Lung (tissue), 11 donors: ENCODE measurements at regions not wholly inside any gene's neighbourhood (a gene's known extent, or its start where the extent isn't known, plus 50 kb on each side); places are given as distances from the start of the nearest gene placed in this dataset.

Source experiments
- ATAC-seq: fragments of 200-7000 bp; cut with Tn5 transposase; one replicate; pipeline ENCODE4 v1.9.1; 2020; ENCODE audit warnings: moderate number of reproducible peaks; ENCODE audit not compliant: insufficient read depth, low FRiP score
- DNase-seq, 3 donors: peaks; one replicate each; pipeline ENCODE4 v3.0.0-alpha.2; 2013 to 2017
- H3K27ac ChIP-seq, 2 donors: one replicate each; pipeline ENCODE4 v1.5.1; 2013; ENCODE audit warnings: mild to moderate bottlenecking in 2 of 2, moderate library complexity in 2 of 2, control low read depth in 1 of 2, inconsistent platforms in 1 of 2, low read depth in 1 of 2, low read length in 1 of 2
- H3K27me3 ChIP-seq, 3 donors: one replicate each; pipeline ENCODE4 v1.5.1; 2013; ENCODE audit warnings: low read length in 2 of 3; ENCODE audit not compliant: control insufficient read depth in 3 of 3, insufficient read depth in 3 of 3
- H3K36me3 ChIP-seq, 4 donors: one replicate each; pipeline ENCODE4 v1.5.1; 2013; ENCODE audit warnings: low read length in 4 of 4, mild to moderate bottlenecking in 1 of 4, moderate library complexity in 1 of 4; ENCODE audit not compliant: control insufficient read depth in 4 of 4, insufficient read depth in 4 of 4
- H3K4me1 ChIP-seq, 5 donors: one replicate each; pipeline ENCODE4 v1.5.1; 2013; ENCODE audit warnings: low read length in 5 of 5, mild to moderate bottlenecking in 2 of 5, moderate library complexity in 1 of 5; ENCODE audit not compliant: control insufficient read depth in 5 of 5, insufficient read depth in 5 of 5
- H3K4me3 ChIP-seq: one replicate; pipeline ENCODE4 v1.5.1; 2013; ENCODE audit warnings: mild to moderate bottlenecking, control low read depth, moderate library complexity
- H3K9ac ChIP-seq, 2 donors: one replicate each; pipeline ENCODE4 v1.5.1; 2013; ENCODE audit warnings: low read length in 2 of 2, control low read depth in 1 of 2; ENCODE audit not compliant: insufficient read depth in 1 of 2
- H3K9me3 ChIP-seq, 4 donors: one replicate each; pipeline ENCODE4 v1.5.1; 2013; ENCODE audit warnings: low read length in 3 of 4, mild to moderate bottlenecking in 1 of 4, moderate library complexity in 1 of 4; ENCODE audit not compliant: control insufficient read depth in 4 of 4, insufficient read depth in 3 of 4
- WGBS, 2 donors: extraction: QIAGEN DNeasy Blood & Tissue Kit; methylation state at CpG; one replicate each; pipeline ENCODE4 v1.1.7; 2013; 5-methylcytosine and 5-hydroxymethylcytosine counted together
- TF ChIP-seq, protein P1 (sequence below): IDR thresholded peaks from 2 replicates; pipeline ENCODE4 v1.5.1; 2012; ENCODE audit warnings: mild to moderate bottlenecking; ENCODE audit errors: control extremely low read depth, extremely low read depth
- donor health status: control.
- donor health status: control.
- donor health status: Bipolar disorder and iron deficiency.
- donor health status: healthy.
- donor health status: DM: yes; HTN: yes; CAD: no.

DNA sequence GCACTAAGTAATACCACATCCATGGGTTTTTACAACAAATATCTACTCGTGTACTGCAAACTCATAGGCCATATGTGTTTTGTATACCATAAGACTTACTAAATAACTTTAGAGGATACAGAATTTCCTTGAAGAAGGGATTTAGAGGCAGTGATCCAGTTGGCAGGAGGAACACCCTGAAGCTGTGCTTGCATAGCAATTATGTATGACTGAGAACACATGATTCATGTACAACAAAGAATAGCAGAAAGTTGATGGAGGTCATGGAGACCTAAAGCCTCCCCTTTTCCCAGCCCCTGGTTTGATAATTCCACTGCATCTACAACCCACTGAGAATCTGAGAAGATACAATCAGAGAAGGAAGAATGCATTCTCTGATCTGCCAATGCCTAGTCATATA, 83.8 kb upstream of the PMFBP1 start:
- H3K9me3 ChIP-seq = no peaks in the 10 kb centered on the region
- no peak overlapping the region for H3K9ac ChIP-seq
- no peak overlapping the region for H3K27ac ChIP-seq
- TF ChIP-seq, protein P1, sequence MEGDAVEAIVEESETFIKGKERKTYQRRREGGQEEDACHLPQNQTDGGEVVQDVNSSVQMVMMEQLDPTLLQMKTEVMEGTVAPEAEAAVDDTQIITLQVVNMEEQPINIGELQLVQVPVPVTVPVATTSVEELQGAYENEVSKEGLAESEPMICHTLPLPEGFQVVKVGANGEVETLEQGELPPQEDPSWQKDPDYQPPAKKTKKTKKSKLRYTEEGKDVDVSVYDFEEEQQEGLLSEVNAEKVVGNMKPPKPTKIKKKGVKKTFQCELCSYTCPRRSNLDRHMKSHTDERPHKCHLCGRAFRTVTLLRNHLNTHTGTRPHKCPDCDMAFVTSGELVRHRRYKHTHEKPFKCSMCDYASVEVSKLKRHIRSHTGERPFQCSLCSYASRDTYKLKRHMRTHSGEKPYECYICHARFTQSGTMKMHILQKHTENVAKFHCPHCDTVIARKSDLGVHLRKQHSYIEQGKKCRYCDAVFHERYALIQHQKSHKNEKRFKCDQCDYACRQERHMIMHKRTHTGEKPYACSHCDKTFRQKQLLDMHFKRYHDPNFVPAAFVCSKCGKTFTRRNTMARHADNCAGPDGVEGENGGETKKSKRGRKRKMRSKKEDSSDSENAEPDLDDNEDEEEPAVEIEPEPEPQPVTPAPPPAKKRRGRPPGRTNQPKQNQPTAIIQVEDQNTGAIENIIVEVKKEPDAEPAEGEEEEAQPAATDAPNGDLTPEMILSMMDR = no peak
- WGBS, 2 donors = 91 to 95% methylated on average over 1 of the region's 1 CpG
- DNase-seq = no peak
- ATAC-seq = no peak
- H3K27me3 ChIP-seq = no peaks in the 10 kb centered on the region
- no peak overlapping the region for H3K4me3 ChIP-seq
- no peaks in the 10 kb centered on the region for H3K4me1 ChIP-seq
- H3K36me3 ChIP-seq = no peaks in the 10 kb centered on the region

DNA sequence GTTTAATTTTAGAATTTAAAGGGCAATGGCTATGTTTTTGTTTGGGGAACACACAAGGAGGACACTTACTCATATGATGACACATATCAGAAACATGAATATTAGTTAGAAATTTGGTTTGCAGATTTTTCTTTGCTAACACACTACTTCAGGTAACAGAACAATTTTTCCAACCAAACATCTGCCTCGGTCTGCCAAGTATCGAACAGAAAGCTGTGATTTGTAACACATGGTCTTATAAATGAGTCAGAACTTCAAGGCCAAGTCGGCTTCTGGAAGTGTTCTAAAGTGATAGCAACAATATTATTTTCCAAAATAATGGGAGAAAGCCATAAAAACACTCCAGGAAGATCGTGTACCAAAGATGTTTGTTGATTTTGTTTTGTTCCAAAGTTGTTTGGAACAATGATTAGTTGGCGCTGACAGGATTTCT, 75.9 kb upstream of the PMFBP1 start:
- H3K4me3 ChIP-seq = no peak overlapping the region
- no peak for ATAC-seq
- no peak for DNase-seq
- TF ChIP-seq, protein P1 = no peak
- no peaks in the 10 kb centered on the region for H3K27me3 ChIP-seq
- no peaks in the 10 kb centered on the region for H3K4me1 ChIP-seq
- 76 to 84% methylated on average over 5 of the region's 5 CpGs for WGBS, 2 donors
- no peaks in the 10 kb centered on the region for H3K9me3 ChIP-seq
- no peak overlapping the region for H3K9ac ChIP-seq
- no peak overlapping the region for H3K27ac ChIP-seq
- no peaks in the 10 kb centered on the region for H3K36me3 ChIP-seq

DNA sequence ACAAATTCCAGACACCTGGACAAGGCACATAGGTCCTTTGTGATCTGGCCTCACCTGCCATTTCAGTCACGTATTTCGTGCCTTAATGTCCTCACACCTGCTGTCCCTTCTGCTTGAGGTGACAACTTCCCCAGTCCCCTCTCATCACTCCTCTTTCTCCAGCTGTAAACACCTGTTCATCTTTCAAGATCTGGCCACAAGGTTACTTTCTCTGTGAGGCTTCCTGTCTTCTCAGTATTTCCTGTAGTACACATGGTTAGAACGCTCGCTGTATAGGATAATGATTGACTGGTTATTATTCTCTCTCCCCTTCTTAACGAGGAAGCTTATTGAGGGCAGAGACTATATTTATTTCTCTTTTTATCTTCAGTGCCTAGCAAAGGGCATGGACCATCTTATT, 74.5 kb upstream of the PMFBP1 start:
- WGBS, 2 donors = 70 to 73% methylated on average over 5 of the region's 5 CpGs
- H3K4me3 ChIP-seq = no peak overlapping the region
- TF ChIP-seq, protein P1 = no peak
- H3K4me1 ChIP-seq = no peaks in the 10 kb centered on the region
- no peaks in the 10 kb centered on the region for H3K27me3 ChIP-seq
- H3K27ac ChIP-seq = no peak overlapping the region
- no peaks in the 10 kb centered on the region for H3K9me3 ChIP-seq
- no peaks in the 10 kb centered on the region for H3K36me3 ChIP-seq
- no peak overlapping the region for H3K9ac ChIP-seq
- no peak for DNase-seq
- no peak for ATAC-seq

DNA sequence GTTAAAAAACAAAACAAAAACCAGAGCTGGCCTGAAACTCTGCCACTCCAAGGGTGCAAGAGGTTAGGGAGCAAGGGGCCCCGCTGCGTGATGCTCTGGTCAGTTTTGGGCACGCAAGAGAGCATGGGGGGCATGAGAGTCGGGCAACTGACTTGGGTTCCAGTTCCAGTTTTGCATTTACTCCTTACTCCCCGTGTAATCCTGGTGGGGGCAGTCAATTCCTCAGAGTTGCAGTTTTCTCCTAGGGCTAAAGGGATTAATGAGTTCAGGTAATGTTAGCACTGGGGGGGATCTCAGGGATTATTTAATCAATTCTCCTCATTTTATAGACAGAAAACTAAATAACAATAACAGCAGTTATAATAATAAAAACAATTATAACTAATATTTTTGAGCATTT, 72.9 kb upstream of the PMFBP1 start:
- no peaks in the 10 kb centered on the region for H3K4me1 ChIP-seq
- TF ChIP-seq, protein P1 = no peak
- H3K4me3 ChIP-seq = no peak overlapping the region
- H3K9ac ChIP-seq = no peak overlapping the region
- DNase-seq (no peak), ATAC-seq (no peak)
- no peaks in the 10 kb centered on the region for H3K27me3 ChIP-seq
- H3K36me3 ChIP-seq = no peaks in the 10 kb centered on the region
- H3K9me3 ChIP-seq = no peaks in the 10 kb centered on the region
- 80 to 81% methylated on average over 5 of the region's 5 CpGs for WGBS, 2 donors
- no peak overlapping the region for H3K27ac ChIP-seq
